ENCODE measurements at regions not wholly inside any gene's neighbourhood (a gene's known extent, or its start where the extent isn't known, plus 50 kb on each side); places are given as distances from the start of the nearest gene placed in this dataset.

DNA sequence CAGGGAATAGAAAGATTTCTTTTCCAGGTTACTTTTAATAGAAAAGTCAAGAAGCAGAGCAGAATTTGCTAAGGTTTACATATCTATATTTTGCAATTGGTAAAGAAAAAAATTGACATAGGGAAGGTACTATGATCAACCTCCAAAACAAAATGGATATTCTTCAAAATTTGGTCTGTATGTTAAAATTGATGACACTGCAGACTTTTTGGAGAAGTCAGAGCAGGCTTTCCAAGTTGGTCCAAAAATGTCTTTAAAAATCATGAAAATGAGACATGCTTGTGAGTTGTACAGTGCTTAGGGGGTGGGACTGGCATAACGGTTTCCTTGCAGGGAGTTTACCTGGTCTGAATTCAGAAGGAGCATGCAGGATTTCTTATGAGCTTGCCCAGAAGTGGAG lies 77.0 kb downstream of the TFPI2 start:
- TF ChIP-seq TCF12 (IDR thresholded peaks at IDR 0.05; ENCODE audit: low read depth) (no peak), TAF1 (IDR thresholded peaks at IDR 0.05; ENCODE audit: low read depth) (no peak), FOXM1 (IDR thresholded peaks at IDR 0.05; ENCODE audit: borderline replicate concordance, low read depth) (no peak), EGR1 (IDR thresholded peaks at IDR 0.05) (no peak), TEAD4 (IDR thresholded peaks at IDR 0.05) (no peak), RAD21 (IDR thresholded peaks at IDR 0.05; ENCODE audit: low read depth) (no peak), EP300 (IDR thresholded peaks at IDR 0.05; ENCODE audit: borderline replicate concordance) (no peak)
- TF ChIP-seq, protein P1, sequence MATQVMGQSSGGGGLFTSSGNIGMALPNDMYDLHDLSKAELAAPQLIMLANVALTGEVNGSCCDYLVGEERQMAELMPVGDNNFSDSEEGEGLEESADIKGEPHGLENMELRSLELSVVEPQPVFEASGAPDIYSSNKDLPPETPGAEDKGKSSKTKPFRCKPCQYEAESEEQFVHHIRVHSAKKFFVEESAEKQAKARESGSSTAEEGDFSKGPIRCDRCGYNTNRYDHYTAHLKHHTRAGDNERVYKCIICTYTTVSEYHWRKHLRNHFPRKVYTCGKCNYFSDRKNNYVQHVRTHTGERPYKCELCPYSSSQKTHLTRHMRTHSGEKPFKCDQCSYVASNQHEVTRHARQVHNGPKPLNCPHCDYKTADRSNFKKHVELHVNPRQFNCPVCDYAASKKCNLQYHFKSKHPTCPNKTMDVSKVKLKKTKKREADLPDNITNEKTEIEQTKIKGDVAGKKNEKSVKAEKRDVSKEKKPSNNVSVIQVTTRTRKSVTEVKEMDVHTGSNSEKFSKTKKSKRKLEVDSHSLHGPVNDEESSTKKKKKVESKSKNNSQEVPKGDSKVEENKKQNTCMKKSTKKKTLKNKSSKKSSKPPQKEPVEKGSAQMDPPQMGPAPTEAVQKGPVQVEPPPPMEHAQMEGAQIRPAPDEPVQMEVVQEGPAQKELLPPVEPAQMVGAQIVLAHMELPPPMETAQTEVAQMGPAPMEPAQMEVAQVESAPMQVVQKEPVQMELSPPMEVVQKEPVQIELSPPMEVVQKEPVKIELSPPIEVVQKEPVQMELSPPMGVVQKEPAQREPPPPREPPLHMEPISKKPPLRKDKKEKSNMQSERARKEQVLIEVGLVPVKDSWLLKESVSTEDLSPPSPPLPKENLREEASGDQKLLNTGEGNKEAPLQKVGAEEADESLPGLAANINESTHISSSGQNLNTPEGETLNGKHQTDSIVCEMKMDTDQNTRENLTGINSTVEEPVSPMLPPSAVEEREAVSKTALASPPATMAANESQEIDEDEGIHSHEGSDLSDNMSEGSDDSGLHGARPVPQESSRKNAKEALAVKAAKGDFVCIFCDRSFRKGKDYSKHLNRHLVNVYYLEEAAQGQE (IDR thresholded peaks at IDR 0.05; ENCODE audit: low read depth) = no peak
- TF ChIP-seq, protein P2, sequence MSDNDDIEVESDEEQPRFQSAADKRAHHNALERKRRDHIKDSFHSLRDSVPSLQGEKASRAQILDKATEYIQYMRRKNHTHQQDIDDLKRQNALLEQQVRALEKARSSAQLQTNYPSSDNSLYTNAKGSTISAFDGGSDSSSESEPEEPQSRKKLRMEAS (IDR thresholded peaks at IDR 0.05) = no peak

Measured in Ishikawa (cell line).